C4-2B (cell line): ENCODE measurements at regions not wholly inside any gene's neighbourhood (a gene's known extent, or its start where the extent isn't known, plus 50 kb on each side); places are given as distances from the start of the nearest gene placed in this dataset.

Experiments
- ZFX ChIP-seq: fragments of 450-650 bp; IDR thresholded peaks from 2 replicates; pipeline ENCODE4 v1.6.1; 2017
- TF ChIP-seq, protein P1 (sequence below): fragments of 450-650 bp; conservative IDR thresholded peaks from 2 replicates; pipeline ENCODE4 v1.5.1; 2017; ENCODE audit warnings: mild to moderate bottlenecking

DNA sequence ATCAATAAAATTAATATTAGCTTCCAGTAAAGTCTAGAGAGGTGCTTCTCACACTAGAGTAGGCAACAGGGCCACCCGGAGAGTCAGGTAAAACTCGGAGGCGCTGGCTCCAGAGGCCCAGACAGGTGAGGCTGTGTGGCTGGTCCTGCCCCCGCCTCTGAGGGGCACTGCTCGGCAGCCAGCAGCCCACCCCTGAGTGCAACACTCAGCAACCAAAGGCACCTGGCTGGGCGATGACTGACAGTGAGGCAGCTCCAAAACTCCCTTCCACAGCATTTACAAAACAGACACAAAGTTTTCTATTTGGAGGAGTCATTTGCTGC, 138.8 kb upstream of the ID2 start:
- TF ChIP-seq, protein P1, sequence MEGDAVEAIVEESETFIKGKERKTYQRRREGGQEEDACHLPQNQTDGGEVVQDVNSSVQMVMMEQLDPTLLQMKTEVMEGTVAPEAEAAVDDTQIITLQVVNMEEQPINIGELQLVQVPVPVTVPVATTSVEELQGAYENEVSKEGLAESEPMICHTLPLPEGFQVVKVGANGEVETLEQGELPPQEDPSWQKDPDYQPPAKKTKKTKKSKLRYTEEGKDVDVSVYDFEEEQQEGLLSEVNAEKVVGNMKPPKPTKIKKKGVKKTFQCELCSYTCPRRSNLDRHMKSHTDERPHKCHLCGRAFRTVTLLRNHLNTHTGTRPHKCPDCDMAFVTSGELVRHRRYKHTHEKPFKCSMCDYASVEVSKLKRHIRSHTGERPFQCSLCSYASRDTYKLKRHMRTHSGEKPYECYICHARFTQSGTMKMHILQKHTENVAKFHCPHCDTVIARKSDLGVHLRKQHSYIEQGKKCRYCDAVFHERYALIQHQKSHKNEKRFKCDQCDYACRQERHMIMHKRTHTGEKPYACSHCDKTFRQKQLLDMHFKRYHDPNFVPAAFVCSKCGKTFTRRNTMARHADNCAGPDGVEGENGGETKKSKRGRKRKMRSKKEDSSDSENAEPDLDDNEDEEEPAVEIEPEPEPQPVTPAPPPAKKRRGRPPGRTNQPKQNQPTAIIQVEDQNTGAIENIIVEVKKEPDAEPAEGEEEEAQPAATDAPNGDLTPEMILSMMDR, result no peak
- TF ChIP-seq ZFX, result no peak
